ENCODE measurements at regions not wholly inside any gene's neighbourhood (a gene's known extent, or its start where the extent isn't known, plus 50 kb on each side); places are given as distances from the start of the nearest gene placed in this dataset.

GRCh38 chr19:28170066-28170465 lies 1042.9 kb downstream of the UQCRFS1 start:
- CTCF ChIA-PET, result no interaction called here
- no peaks in the 10 kb centered on the region for H3F3A ChIP-seq (ENCODE audit: insufficient read depth, low read depth)
- H2AFZ ChIP-seq, result no peak overlapping the region
- no peak for DNase-seq
- H3K27me3 ChIP-seq (ENCODE audit: insufficient read depth, low read depth), result no peaks in the 10 kb centered on the region; the same call in 1 of the 2 replicates
- intact Hi-C loops (cut with micrococcal nuclease; ENCODE audit: unreplicated experiment), result no loop called here
- H3K4me3 ChIP-seq, result no peak overlapping the region
- H3K4me1 ChIP-seq (replicated peaks; ENCODE audit: insufficient read depth), result no peaks in the 10 kb centered on the region
- H3K27ac ChIP-seq, result no peak overlapping the region
- no TSS peak for BruUV-seq (replicated peaks)
- TF ChIP-seq, protein P1, sequence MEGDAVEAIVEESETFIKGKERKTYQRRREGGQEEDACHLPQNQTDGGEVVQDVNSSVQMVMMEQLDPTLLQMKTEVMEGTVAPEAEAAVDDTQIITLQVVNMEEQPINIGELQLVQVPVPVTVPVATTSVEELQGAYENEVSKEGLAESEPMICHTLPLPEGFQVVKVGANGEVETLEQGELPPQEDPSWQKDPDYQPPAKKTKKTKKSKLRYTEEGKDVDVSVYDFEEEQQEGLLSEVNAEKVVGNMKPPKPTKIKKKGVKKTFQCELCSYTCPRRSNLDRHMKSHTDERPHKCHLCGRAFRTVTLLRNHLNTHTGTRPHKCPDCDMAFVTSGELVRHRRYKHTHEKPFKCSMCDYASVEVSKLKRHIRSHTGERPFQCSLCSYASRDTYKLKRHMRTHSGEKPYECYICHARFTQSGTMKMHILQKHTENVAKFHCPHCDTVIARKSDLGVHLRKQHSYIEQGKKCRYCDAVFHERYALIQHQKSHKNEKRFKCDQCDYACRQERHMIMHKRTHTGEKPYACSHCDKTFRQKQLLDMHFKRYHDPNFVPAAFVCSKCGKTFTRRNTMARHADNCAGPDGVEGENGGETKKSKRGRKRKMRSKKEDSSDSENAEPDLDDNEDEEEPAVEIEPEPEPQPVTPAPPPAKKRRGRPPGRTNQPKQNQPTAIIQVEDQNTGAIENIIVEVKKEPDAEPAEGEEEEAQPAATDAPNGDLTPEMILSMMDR (conservative IDR thresholded peaks at IDR 0.05), result no peak
- TF ChIP-seq EZH2 (IDR thresholded peaks at IDR 0.05; ENCODE audit: low read depth), result no peak
- H3K4me2 ChIP-seq, result no peak overlapping the region
- H4K20me1 ChIP-seq (ENCODE audit: insufficient read depth), result no peaks in the 10 kb centered on the region
- POLR2A ChIA-PET (ENCODE audit: unreplicated experiment), result no interaction called here
- H3K9me2 ChIP-seq (ENCODE audit: insufficient read depth), result no peaks in the 10 kb centered on the region
- H3K36me3 ChIP-seq (ENCODE audit: low read depth), result no peaks in the 10 kb centered on the region
- no peaks in the 10 kb centered on the region for H3K9me3 ChIP-seq (ENCODE audit: insufficient read depth, low read depth)
- no peaks in the 10 kb centered on the region for H3K79me2 ChIP-seq (ENCODE audit: low read depth)

DNA sequence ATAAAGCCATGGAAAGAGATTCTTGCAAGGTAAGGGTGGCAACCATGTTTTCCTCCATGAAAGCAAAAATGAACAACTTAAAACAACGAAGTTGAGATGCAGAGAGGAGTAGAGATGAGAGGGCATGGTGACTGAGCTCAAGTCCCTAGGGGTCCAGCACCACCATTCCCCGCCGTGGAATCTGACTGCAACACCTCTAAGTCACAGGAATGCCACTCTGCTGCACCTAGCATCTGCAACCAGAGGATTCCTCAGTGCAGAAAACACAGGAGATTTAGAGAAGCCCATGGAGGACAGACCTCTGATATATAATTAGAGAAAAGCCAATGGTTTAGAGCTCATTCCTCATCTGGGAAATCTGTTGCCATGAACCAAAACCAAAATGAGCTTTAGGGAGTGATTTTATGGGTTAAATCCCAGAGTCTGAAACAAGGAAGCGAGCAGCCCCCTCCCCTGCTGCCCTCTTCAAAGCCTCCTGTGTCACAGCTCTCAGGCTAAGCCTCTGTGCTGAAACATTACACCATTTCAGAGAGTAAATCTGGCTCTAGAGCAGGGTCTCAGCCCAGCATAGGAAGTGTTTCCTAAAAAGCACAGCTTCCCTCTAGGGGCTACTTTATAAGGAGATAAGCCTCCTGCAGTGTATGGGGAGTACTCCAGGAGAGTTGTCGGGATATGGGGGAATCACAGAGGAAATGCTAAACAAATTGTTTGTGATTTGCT lies 1043.6 kb downstream of the UQCRFS1 start:
- POLR2A ChIA-PET (ENCODE audit: unreplicated experiment), result no interaction called here
- Histone ChIP-seq H3K9me3 (ENCODE audit: insufficient read depth, low read depth) (no peaks in the 10 kb centered on the region), H3F3A (ENCODE audit: insufficient read depth, low read depth) (no peaks in the 10 kb centered on the region), H3K36me3 (ENCODE audit: low read depth) (no peaks in the 10 kb centered on the region), H3K27me3 (ENCODE audit: insufficient read depth, low read depth) (no peaks in the 10 kb centered on the region; the same call in 1 of the 2 replicates), H2AFZ (no peak overlapping the region), H3K27ac (no peak overlapping the region), H3K4me3 (no peak overlapping the region), H3K79me2 (ENCODE audit: low read depth) (no peaks in the 10 kb centered on the region), H4K20me1 (ENCODE audit: insufficient read depth) (no peaks in the 10 kb centered on the region), H3K4me2 (no peak overlapping the region), H3K4me1 (replicated peaks; ENCODE audit: insufficient read depth) (no peaks in the 10 kb centered on the region), H3K9me2 (ENCODE audit: insufficient read depth) (no peaks in the 10 kb centered on the region)
- DNase-seq, result no peak
- intact Hi-C loops (cut with micrococcal nuclease; ENCODE audit: unreplicated experiment), result no loop called here
- CTCF ChIA-PET, result no interaction called here
- no peak for TF ChIP-seq EZH2 (IDR thresholded peaks at IDR 0.05; ENCODE audit: low read depth)
- TF ChIP-seq, protein P1 (conservative IDR thresholded peaks at IDR 0.05), result no peak
- BruUV-seq (replicated peaks), result no TSS peak

DNA sequence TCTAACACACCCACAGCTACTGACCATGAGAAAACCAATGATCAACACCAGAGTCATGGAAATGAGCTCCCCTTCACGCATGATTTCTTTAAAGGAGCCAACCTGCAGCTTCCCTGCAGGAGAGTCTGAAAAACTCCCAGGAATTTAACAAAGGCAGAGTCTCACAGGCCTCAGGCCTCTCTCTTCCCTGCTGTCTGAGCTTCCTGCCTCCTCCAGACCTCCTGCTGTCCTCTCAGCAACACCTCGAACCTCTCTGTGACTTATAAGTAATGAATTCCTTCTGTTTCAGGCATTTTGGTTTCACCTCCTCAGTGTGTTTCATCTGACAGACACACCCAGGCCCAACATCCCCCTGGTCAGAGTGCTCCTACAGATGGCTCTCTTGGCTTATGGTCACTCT lies 1044.4 kb downstream of the UQCRFS1 start:
- Histone ChIP-seq H3K4me3 (no peak overlapping the region), H3F3A (ENCODE audit: insufficient read depth, low read depth) (no peaks in the 10 kb centered on the region), H3K9me3 (ENCODE audit: insufficient read depth, low read depth) (no peaks in the 10 kb centered on the region), H3K9me2 (ENCODE audit: insufficient read depth) (no peaks in the 10 kb centered on the region), H2AFZ (no peak overlapping the region), H4K20me1 (ENCODE audit: insufficient read depth) (no peaks in the 10 kb centered on the region), H3K36me3 (ENCODE audit: low read depth) (no peaks in the 10 kb centered on the region), H3K4me1 (replicated peaks; ENCODE audit: insufficient read depth) (no peaks in the 10 kb centered on the region), H3K4me2 (no peak overlapping the region), H3K27me3 (ENCODE audit: insufficient read depth, low read depth) (no peaks in the 10 kb centered on the region; the same call in 1 of the 2 replicates), H3K79me2 (ENCODE audit: low read depth) (no peaks in the 10 kb centered on the region), H3K27ac (no peak overlapping the region)
- BruUV-seq (replicated peaks), result no TSS peak
- intact Hi-C loops (cut with micrococcal nuclease; ENCODE audit: unreplicated experiment), result no loop called here
- TF ChIP-seq, protein P1 (conservative IDR thresholded peaks at IDR 0.05), result no peak
- TF ChIP-seq EZH2 (IDR thresholded peaks at IDR 0.05; ENCODE audit: low read depth), result no peak
- ChIA-PET CTCF (no interaction called here), POLR2A (ENCODE audit: unreplicated experiment) (no interaction called here)
- DNase-seq, result no peak

Data from PC-9 (cell line).